Heart left ventricle (tissue), 13 donors: ENCODE measurements at regions not wholly inside any gene's neighbourhood (a gene's known extent, or its start where the extent isn't known, plus 50 kb on each side); places are given as distances from the start of the nearest gene placed in this dataset.

Source experiments
- CTCF ChIP-seq, 12 donors: fragments of 200-600 bp; sonication (generic) in 4 of 12; IDR thresholded peaks; one replicate each; pipeline versions ENCODE4 v1.5.0 to v1.8.0; 2018 to 2022; ENCODE audit warnings: antibody characterized with exemption in 12 of 12, mild to moderate bottlenecking in 5 of 12
- POLR2A ChIP-seq, 2 donors: fragments of 450-650 bp; IDR thresholded peaks; one replicate each; pipeline ENCODE4 v1.6.1; 2017; ENCODE audit warnings: antibody characterized with exemption in 2 of 2, mild to moderate bottlenecking in 2 of 2, moderate library complexity in 2 of 2
- donor health status: ischemic (EF 13 %, LVEDD 7.1; RV severe dilation, severe dysfunction).
- donor health status: DM: no; HTN: yes; CAD: no.
- donor health status: DM: no; HTN: no; CAD: no.
- donor health status: ischemic (EF 25% LVEDD 6.9; RV normal size, moderate dysfunction).
- donor health status: ischemic (EF 25% LVEDD 5.7; RV mildly dilated, moderate dysfunction).
- donor health status: ischemic (EF 35%, LVEDD 5.7; RV mildly dilated, moderate dysfunction).
- donor health status: nonischemic (EF 11% LVEDD 7.7; RV severe dilation, severe dysfunction).
- donor health status: DM: yes; HTN: yes; CAD: no.
- donor health status: PGD.
- donor health status: ischemic (EF 29% LVEDD 5.4; RV normal size, mild dysfunction).
- donor health status: nonischemic (EF 23%, LVEDD 6.1; RV moderate dilation, normal function).

DNA sequence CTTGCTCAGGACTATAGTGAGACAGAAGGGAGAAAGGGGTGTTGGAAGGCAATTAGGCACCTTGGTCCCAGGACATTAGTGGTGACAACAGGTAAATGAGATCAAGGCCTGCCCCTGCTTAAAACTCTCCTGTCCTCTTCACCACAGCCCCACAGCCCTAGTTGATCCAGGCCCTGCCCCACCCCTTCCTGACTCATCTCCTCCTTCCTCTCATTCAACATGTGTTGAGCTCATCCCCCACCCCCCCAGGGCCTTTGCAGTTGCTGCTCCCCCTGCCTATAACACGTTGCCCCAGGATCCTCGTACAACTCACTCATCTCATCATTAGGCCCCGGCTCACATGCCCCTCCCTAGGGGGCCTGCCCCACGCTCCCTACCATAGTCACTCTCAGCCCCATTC, 66.8 kb downstream of the TSPAN17 start:
- TF ChIP-seq POLR2A (IDR thresholded peaks at IDR 0.05) (no peak), CTCF (IDR thresholded peaks at IDR 0.05) (no peak)
